ENCODE measurements at regions not wholly inside any gene's neighbourhood (a gene's known extent, or its start where the extent isn't known, plus 50 kb on each side); places are given as distances from the start of the nearest gene placed in this dataset.

DNA sequence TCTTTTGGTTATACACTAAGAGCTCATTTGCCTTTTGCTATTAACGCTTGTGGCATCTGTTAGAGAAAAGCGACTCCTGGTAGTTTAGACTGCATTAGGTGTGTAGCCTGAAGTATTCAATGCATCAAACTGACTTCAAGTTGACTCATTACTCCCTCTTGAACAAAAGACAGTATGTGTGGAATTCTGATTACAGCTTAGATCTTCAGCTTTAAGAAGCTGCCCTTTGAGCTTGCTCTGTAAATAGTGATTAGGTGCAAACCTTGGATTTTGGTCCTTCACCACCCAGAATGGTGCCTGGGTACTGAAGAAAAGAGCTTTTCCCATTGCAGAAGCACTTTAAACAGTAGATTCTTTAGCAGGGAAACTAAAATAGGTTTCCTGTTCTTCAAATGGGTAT lies 62.1 kb downstream of the FAT3 start:
- H3K27me3 ChIP-seq: no peaks in the 10 kb centered on the region
- no peak for TF ChIP-seq POLR2A (IDR thresholded peaks at IDR 0.05)
- TF ChIP-seq, protein P1, sequence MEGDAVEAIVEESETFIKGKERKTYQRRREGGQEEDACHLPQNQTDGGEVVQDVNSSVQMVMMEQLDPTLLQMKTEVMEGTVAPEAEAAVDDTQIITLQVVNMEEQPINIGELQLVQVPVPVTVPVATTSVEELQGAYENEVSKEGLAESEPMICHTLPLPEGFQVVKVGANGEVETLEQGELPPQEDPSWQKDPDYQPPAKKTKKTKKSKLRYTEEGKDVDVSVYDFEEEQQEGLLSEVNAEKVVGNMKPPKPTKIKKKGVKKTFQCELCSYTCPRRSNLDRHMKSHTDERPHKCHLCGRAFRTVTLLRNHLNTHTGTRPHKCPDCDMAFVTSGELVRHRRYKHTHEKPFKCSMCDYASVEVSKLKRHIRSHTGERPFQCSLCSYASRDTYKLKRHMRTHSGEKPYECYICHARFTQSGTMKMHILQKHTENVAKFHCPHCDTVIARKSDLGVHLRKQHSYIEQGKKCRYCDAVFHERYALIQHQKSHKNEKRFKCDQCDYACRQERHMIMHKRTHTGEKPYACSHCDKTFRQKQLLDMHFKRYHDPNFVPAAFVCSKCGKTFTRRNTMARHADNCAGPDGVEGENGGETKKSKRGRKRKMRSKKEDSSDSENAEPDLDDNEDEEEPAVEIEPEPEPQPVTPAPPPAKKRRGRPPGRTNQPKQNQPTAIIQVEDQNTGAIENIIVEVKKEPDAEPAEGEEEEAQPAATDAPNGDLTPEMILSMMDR (IDR thresholded peaks at IDR 0.05): no peak
- H3K4me1 ChIP-seq: no peaks in the 10 kb centered on the region
- no peak overlapping the region for H3K27ac ChIP-seq
- DNase-seq: no peak
- no peaks in the 10 kb centered on the region for H3K9me3 ChIP-seq
- H3K4me3 ChIP-seq: no peak overlapping the region
- no peaks in the 10 kb centered on the region for H3K36me3 ChIP-seq

DNA sequence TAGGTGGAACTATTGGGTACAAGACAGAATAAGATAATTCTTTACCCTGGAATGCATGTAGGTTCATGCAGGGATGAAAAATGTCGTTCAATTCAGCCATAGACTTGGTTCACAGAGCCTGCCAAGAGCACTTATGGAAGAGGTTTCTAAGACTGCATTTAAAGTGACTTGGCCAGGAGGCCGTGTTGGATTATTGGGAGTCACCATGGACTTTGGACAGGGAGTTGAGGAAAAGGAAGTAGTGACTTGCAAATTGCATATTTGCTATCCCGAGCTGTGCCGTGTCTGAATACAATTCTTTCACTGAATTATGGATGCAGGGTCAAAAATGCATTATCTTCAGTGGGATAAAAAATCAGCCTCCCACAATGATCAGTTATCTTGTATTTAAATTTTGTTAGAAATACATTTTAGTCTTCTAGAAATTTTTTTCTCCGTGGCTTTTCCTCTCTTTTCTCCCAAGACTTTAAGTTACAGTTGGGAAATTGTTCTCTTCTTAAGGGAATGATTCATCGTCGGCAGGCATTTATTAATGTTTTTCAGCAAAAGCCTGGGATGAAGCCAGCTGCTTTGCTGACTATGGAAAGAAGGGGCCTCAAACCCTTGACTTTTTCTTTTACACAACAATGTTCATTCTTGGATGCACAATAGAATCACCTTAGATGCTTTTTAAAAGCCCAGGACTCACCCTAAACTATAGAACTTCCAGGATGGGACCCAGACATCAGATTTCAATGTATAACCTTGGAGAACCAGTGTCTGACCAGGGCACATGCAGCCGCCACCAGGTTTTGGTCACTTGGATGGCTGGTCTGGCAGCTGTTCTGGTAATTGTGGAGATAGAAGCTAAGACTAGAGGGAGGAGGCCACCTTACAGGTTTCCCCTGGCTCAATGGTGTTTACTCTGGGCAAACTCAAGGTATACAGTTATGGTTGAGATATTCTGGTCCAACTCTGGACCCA lies 70.8 kb downstream of the FAT3 start:
- peak in 1 of 3 donors; percentile 72 for DNase-seq
- H3K9me3 ChIP-seq: peaks cover 0 to 3% (median 0%) of the 10 kb centered on the region in 4 donors
- no peak for TF ChIP-seq POLR2A (IDR thresholded peaks at IDR 0.05)
- TF ChIP-seq, protein P1 (IDR thresholded peaks at IDR 0.05): no peak
- no peak overlapping the region for H3K27ac ChIP-seq
- H3K27me3 ChIP-seq: no peaks in the 10 kb centered on the region
- no peaks in the 10 kb centered on the region for H3K4me1 ChIP-seq
- H3K36me3 ChIP-seq: no peaks in the 10 kb centered on the region
- no peak overlapping the region for H3K4me3 ChIP-seq

DNA sequence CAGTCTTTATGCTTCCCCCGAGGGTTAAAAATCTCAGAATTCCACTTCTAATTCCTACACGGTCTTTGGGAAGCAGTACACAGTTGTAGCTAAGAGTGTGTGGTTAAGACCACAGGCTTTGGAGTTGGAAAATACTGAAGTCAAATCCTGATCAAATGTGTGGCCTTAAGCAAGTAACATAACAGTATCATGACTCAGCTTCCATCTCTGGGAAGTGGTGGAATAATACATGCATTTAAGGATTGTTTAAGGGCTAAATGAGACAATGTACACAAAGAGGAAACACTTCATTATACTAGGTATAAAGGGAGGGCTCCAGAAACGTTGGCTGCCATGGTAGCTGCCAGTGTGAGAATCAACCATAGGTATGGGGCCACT lies 71.5 kb downstream of the FAT3 start:
- Histone ChIP-seq H3K4me3 (no peak overlapping the region), H3K36me3 (no peaks in the 10 kb centered on the region), H3K27ac (no peak overlapping the region), H3K27me3 (no peaks in the 10 kb centered on the region), H3K9me3 (peaks cover 0 to 3% (median 0%) of the 10 kb centered on the region in 4 donors), H3K4me1 (no peaks in the 10 kb centered on the region)
- DNase-seq: no peak
- no peak for TF ChIP-seq POLR2A (IDR thresholded peaks at IDR 0.05)
- TF ChIP-seq, protein P1 (IDR thresholded peaks at IDR 0.05): no peak

DNA sequence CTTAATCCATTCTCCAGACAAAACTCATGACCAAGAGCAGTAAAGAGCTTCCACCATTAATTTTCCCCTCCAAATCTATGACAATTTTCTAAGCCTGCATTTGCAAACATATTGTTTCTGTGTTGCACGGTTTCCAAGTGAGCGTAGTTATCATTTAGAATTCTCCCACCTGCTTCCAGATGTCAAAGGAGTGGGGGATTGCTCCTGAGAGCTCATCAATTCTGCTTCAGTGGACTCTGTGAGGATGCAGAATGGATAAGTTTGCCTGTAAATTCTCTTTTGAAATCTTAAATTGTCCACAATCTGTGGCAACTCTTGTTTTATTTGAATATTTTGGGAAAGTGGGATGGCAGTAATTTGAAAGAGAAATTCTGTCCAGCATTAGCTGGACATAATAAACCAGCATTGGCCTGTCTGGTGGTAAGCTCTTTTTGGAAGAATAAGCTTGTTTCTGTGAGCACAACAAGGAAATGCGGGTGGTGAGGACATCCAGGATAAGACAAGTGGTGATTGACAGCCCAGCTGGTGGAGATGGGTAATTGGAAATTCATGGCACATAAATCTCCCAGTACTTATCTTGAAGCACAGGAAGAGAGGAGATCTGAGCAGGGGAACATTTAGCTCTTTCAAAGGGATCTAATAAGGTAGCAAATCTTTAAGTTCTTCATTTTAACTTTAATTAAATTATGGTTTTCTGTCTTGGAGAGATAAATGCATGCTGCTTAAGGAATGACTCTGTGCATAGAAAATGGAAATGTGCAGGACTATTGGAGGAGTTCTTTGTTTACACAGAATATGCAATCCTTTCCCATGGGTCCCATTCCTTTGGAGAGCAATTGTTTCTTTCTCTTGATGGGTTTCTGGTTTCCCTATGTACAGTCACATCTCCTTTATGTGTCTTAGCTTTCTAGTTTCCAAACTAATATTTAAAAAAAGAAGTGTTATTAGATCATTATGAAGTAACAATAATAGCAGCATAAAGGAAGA lies 73.2 kb downstream of the FAT3 start:
- no peaks in the 10 kb centered on the region for H3K4me1 ChIP-seq
- no peak for DNase-seq
- no peak overlapping the region for H3K27ac ChIP-seq
- no peak overlapping the region for H3K4me3 ChIP-seq
- H3K27me3 ChIP-seq: no peaks in the 10 kb centered on the region
- H3K9me3 ChIP-seq: peaks cover 0 to 3% (median 0%) of the 10 kb centered on the region in 4 donors
- TF ChIP-seq POLR2A (IDR thresholded peaks at IDR 0.05): no peak
- TF ChIP-seq, protein P1 (IDR thresholded peaks at IDR 0.05): no peak
- no peaks in the 10 kb centered on the region for H3K36me3 ChIP-seq

DNA sequence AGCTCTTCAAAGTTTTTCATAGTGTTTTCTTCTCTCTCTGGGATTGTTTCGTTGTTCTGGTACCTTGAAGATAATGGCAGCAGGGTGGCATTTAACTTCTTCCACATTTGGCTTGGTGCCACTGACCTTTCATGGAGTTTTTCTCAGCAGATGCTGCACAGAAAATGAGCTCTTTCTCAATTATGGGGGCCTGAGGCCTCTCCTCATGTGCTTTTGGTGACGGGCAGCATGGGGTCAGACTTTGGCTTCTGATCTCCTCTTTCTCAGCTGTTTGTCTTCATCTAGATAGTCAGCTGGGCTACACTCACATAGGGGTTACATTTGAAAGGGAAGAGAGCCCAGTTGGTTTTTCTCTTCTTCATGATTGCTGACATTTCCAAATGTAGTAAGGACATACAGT lies 76.3 kb downstream of the FAT3 start:
- Histone ChIP-seq H3K4me3 (no peak overlapping the region), H3K9me3 (no peaks in the 10 kb centered on the region), H3K36me3 (no peaks in the 10 kb centered on the region), H3K27ac (no peak overlapping the region), H3K4me1 (no peaks in the 10 kb centered on the region), H3K27me3 (no peaks in the 10 kb centered on the region)
- TF ChIP-seq, protein P1 (IDR thresholded peaks at IDR 0.05): no peak
- no peak for TF ChIP-seq POLR2A (IDR thresholded peaks at IDR 0.05)
- DNase-seq: no peak

All from Peyer's patch (tissue), 4 donors.